DND-41 (cell line): ENCODE measurements at regions not wholly inside any gene's neighbourhood (a gene's known extent, or its start where the extent isn't known, plus 50 kb on each side); places are given as distances from the start of the nearest gene placed in this dataset.

ENCODE experiments used
- CTCF ChIP-seq: IDR thresholded peaks from 2 replicates; pipeline ENCODE4 v1.5.1; 2012; ENCODE audit warnings: borderline replicate concordance, low read length, moderate library complexity, mild to moderate bottlenecking; ENCODE audit not compliant: poor library complexity, severe bottlenecking; ENCODE audit errors: extremely low read depth
- EZH2 ChIP-seq: IDR thresholded peaks from 3 replicates; pipeline ENCODE4 v1.6.1; 2012; ENCODE audit warnings: borderline replicate concordance, low read depth, mild to moderate bottlenecking, moderate library complexity, low read length, inconsistent platforms; ENCODE audit not compliant: severe bottlenecking

- TF ChIP-seq EZH2 (no peak), CTCF (no peak)
Measured at GRCh38 chr20:39968495-39968894, 720.5 kb downstream of the MAFB start.
